H7 (cell line): ENCODE measurements at regions not wholly inside any gene's neighbourhood (a gene's known extent, or its start where the extent isn't known, plus 50 kb on each side); places are given as distances from the start of the nearest gene placed in this dataset.

Experiments used
- DNase-seq: peaks from one replicate; pipeline ENCODE4 v3.0.0; 2012
- H3K27me3 ChIP-seq: 2 replicates; pipeline ENCODE4 v1.6.0; 2011; ENCODE audit warnings: mild to moderate bottlenecking, low read length; ENCODE audit not compliant: control insufficient read depth, insufficient read depth
- H3K36me3 ChIP-seq: replicated peaks from 2 replicates; pipeline ENCODE4 v1.5.1; 2011; ENCODE audit warnings: low read length; ENCODE audit not compliant: control insufficient read depth, insufficient read depth
- H3K4me3 ChIP-seq: 2 replicates; pipeline ENCODE4 v1.5.1; 2011; ENCODE audit warnings: low read depth, mild to moderate bottlenecking, control low read depth, low read length, moderate library complexity; ENCODE audit not compliant: insufficient read depth

- H3K36me3 ChIP-seq, result no peaks in the 10 kb centered on the region
- no peak for DNase-seq
- H3K4me3 ChIP-seq, result no peak overlapping the region
- H3K27me3 ChIP-seq, result no peaks in the 10 kb centered on the region
Measured at GRCh38 chrX:8289523-8289922, 118.5 kb upstream of the VCX2 start.

- Histone ChIP-seq H3K4me3 (no peak overlapping the region), H3K27me3 (no peaks in the 10 kb centered on the region)
- no peak for DNase-seq
Measured at GRCh38 chrX:8297766-8298165, 126.7 kb upstream of the VCX2 start.

DNA sequence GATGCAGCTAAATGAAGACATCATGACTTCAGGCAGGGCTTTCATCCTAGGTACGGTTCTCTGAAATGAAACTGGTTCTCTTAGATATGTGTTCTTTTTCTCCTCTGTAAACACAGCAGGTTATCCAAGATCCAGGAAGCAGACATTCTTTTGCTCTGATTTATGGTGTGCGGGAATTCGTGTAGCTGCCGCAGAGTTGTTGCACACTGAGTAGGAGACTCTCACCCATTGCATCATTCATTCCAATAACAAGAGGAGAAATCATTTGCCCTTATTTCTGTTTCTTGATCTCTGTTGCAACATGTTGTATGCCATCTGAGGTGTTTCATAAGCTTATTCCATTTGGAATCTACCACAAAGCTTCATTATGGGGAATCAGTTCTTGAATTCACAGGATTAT, 133.6 kb upstream of the VCX2 start:
- Histone ChIP-seq H3K27me3 (no peaks in the 10 kb centered on the region), H3K36me3 (no peaks in the 10 kb centered on the region), H3K4me3 (no peak overlapping the region)
- no peak for DNase-seq

More at GRCh38 chrX:8297766-8298165, 126.7 kb upstream of the VCX2 start:
- H3K36me3 ChIP-seq, result no peaks in the 10 kb centered on the region

DNA sequence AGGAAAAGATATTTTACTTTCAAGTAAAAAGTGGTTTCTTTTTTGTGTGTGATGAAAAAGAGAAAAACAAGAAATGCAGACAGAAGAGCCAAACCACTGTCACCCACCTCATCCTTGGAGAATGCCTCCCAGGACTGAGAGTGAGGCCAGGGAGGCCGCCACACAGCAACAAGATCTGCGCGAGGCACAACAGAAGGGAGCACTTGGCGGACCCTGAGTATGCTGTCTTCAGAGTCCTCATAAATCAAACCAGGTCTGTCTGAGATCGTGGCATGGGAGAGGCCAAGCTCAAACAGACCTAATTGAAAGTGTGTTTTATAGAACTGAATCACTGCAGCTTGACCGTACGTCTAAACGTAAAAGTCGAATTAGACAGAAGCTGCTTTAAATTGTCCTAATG, 134.3 kb upstream of the VCX2 start:
- Histone ChIP-seq H3K36me3 (no peaks in the 10 kb centered on the region), H3K27me3 (no peaks in the 10 kb centered on the region), H3K4me3 (no peak overlapping the region)
- DNase-seq, result no peak

DNA sequence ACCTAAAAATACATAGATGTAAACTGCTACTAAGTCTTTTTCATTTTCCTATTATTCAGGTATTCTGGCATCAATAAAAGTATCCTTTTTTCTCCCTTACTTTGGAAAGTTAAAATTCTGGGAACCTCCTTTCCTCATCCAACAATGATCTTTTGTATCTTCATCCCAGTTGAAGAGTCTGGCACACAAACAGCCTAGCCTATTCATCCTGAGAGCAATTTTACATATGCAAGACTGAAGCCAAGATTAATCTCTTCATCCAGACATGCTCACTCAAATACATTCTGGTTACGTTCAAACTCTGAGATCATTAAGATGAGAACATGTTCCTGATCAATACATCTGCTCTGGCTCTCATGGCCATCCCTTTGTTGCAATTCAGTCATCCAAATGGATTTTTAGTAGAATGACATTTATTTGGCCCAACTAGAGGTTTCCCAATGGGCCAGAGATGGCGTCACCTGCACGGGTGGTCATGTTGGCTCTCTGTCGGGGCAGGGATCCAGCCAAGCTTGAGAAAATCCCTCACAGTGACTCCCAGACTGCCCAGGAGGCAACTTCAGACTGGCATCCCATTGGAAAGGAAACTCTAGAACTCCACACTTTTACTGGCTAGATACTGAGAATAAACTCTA, 135.3 kb upstream of the VCX2 start:
- H3K36me3 ChIP-seq, result no peaks in the 10 kb centered on the region
- H3K27me3 ChIP-seq, result no peaks in the 10 kb centered on the region
- H3K4me3 ChIP-seq, result no peak overlapping the region
- DNase-seq, result no peak

GRCh38 chrX:8310409-8310808, 139.3 kb upstream of the VCX2 start:
- H3K27me3 ChIP-seq, result no peaks in the 10 kb centered on the region
- no peak for DNase-seq
- H3K36me3 ChIP-seq, result no peaks in the 10 kb centered on the region
- no peak overlapping the region for H3K4me3 ChIP-seq

- Histone ChIP-seq H3K4me3 (no peak overlapping the region), H3K36me3 (no peaks in the 10 kb centered on the region), H3K27me3 (no peaks in the 10 kb centered on the region)
- DNase-seq, result no peak
Measured at GRCh38 chrX:8313844-8314243, 142.8 kb upstream of the VCX2 start.

DNA sequence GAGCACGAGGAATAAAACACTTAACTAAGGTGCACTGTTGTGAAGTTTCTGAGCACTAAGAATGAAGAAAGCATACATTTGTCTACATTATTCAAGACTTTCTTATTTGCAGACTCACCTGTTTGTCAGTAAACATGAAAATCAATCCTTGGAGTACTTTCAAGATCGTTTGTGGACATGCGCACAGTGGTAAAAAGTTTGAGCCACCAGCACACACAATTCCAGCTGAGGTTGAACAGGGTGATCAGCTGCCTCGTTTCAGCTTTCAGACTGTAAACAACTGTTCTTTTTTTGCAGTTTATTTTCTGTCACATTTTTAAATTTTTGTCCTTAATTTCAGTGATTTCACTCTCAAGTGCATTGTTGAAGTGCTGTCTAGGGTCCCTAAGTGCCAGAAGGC, 143.8 kb upstream of the VCX2 start:
- H3K4me3 ChIP-seq, result no peak overlapping the region
- no peak for DNase-seq
- H3K27me3 ChIP-seq, result no peaks in the 10 kb centered on the region
- no peaks in the 10 kb centered on the region for H3K36me3 ChIP-seq

DNA sequence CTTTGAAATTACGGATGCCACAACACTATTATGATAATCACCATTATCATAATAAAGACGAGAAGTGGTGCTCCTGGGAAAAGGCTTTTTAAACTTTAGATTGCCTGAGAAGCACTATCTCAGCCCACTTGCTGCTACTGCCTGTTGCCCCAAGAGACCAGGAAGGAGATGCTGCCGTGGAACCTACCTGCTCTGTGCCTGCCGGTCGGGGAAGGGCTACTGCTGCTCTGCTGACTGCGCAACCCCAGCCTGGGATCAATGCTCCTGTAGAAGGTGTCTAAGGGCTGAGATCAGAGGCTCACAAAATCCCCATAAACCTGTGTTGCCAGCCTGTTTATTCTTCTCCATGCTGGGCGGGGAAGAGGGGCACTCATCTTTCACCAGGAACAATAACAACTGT, 145.3 kb upstream of the VCX3B start:
- Histone ChIP-seq H3K27me3 (no peaks in the 10 kb centered on the region), H3K36me3 (no peaks in the 10 kb centered on the region), H3K4me3 (no peak overlapping the region)
- DNase-seq, result peak; percentile 25

GRCh38 chrX:8323356-8323755, 141.3 kb upstream of the VCX3B start:
- DNase-seq, result no peak

GRCh38 chrX:8341814-8342590, 122.6 kb upstream of the VCX3B start:
- Histone ChIP-seq H3K4me3 (no peak overlapping the region), H3K27me3 (no peaks in the 10 kb centered on the region), H3K36me3 (no peaks in the 10 kb centered on the region)
- no peak for DNase-seq

More at GRCh38 chrX:8323356-8323755, 141.3 kb upstream of the VCX3B start:
- no peak overlapping the region for H3K4me3 ChIP-seq
- H3K27me3 ChIP-seq, result no peaks in the 10 kb centered on the region
- H3K36me3 ChIP-seq, result no peaks in the 10 kb centered on the region

DNA sequence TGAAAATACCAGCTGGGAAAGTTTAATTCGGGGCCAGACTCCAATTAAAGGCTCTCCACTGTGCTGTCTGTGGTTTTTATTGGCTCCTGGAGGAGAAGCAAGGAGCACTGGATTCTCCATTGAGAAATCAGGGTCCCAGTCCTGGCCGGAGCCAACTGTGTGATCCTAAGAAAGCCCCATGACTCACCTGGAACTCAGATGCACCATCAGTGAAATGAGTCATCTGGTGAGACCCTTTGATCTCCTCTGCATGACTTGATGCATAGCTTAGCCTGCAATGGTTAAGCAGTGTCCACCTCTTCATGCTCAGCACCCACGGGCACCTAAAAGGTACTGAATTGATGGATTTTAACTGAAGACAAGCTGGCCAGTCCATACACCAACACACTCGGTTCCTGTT, 119.2 kb upstream of the VCX3B start:
- DNase-seq, result no peak
- H3K36me3 ChIP-seq, result no peaks in the 10 kb centered on the region
- no peaks in the 10 kb centered on the region for H3K27me3 ChIP-seq
- H3K4me3 ChIP-seq, result no peak overlapping the region

GRCh38 chrX:8346060-8346459, 118.6 kb upstream of the VCX3B start:
- no peak for DNase-seq
- Histone ChIP-seq H3K36me3 (no peaks in the 10 kb centered on the region), H3K27me3 (no peaks in the 10 kb centered on the region), H3K4me3 (no peak overlapping the region)

DNA sequence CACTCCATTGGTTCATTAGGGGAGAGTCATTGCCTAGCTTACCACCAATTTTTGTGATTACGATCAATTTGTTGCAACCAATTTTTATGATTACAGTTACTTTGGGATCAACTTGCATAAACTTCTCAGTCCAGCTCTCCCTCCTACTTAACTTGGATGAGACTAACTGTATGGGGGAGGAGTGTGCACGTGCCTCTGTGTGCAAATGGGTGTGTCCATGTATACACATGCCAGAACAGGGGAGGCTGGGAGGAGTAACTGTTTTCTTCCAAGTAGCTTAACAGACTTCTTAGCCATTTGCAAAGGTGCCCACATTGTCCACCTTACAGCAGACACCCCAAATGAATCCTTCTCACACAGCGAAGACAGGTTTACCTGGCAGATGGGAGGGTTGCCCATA, 117.7 kb upstream of the VCX3B start:
- Histone ChIP-seq H3K36me3 (no peaks in the 10 kb centered on the region), H3K4me3 (no peak overlapping the region), H3K27me3 (no peaks in the 10 kb centered on the region)

GRCh38 chrX:8349816-8350544, 114.7 kb upstream of the VCX3B start:
- Histone ChIP-seq H3K36me3 (no peaks in the 10 kb centered on the region), H3K27me3 (no peaks in the 10 kb centered on the region), H3K4me3 (no peak overlapping the region)
- DNase-seq, result no peak

More for the DNA sequence above, 117.7 kb upstream of the VCX3B start:
- DNase-seq, result no peak
